Ishikawa (cell line): ENCODE measurements at regions not wholly inside any gene's neighbourhood (a gene's known extent, or its start where the extent isn't known, plus 50 kb on each side); places are given as distances from the start of the nearest gene placed in this dataset.

Source experiments
- CEBPB ChIP-seq: IDR thresholded peaks from 2 replicates; pipeline ENCODE4 v1.6.1; 2012
- CREB1 ChIP-seq: IDR thresholded peaks from 2 replicates; pipeline ENCODE4 v1.6.1; 2012; ENCODE audit warnings: low read depth
- EGR1 ChIP-seq: IDR thresholded peaks from 2 replicates; pipeline ENCODE4 v1.6.1; 2012
- EP300 ChIP-seq: IDR thresholded peaks from 2 replicates; pipeline ENCODE4 v1.6.1; 2012; ENCODE audit warnings: borderline replicate concordance
- FOXM1 ChIP-seq: IDR thresholded peaks from 2 replicates; pipeline ENCODE4 v1.6.1; 2012; ENCODE audit warnings: low read depth, borderline replicate concordance
- MAX ChIP-seq: IDR thresholded peaks from 2 replicates; pipeline ENCODE4 v1.6.1; 2012
- NFIC ChIP-seq: IDR thresholded peaks from 2 replicates; pipeline ENCODE4 v1.6.1; 2012
- RAD21 ChIP-seq: IDR thresholded peaks from 2 replicates; pipeline ENCODE4 v1.6.1; 2012; ENCODE audit warnings: low read depth
- REST ChIP-seq: IDR thresholded peaks from 2 replicates; pipeline ENCODE4 v1.6.1; 2012; ENCODE audit warnings: low read depth, mild to moderate bottlenecking
- TAF1 ChIP-seq: IDR thresholded peaks from 2 replicates; pipeline ENCODE4 v1.6.1; 2012; ENCODE audit warnings: low read depth, mild to moderate bottlenecking
- TCF12 ChIP-seq: IDR thresholded peaks from 2 replicates; pipeline ENCODE4 v1.6.1; 2012; ENCODE audit warnings: low read depth
- TEAD4 ChIP-seq: IDR thresholded peaks from 2 replicates; pipeline ENCODE4 v1.6.1; 2012
- USF1 ChIP-seq: IDR thresholded peaks from 2 replicates; pipeline ENCODE4 v1.6.1; 2012
- YY1 ChIP-seq: IDR thresholded peaks from 2 replicates; pipeline ENCODE4 v1.6.1; 2012; ENCODE audit warnings: low read depth
- ZBTB7A ChIP-seq: IDR thresholded peaks from 2 replicates; pipeline ENCODE4 v1.6.1; 2012; ENCODE audit warnings: low read depth

- TF ChIP-seq RAD21, result no peak
- no peak for TF ChIP-seq USF1
- TF ChIP-seq ZBTB7A, result no peak
- TF ChIP-seq YY1, result no peak
- TF ChIP-seq EP300, result no peak
- TF ChIP-seq TEAD4, result no peak
- no peak for TF ChIP-seq FOXM1
- TF ChIP-seq EGR1, result no peak
- no peak for TF ChIP-seq CEBPB
- no peak for TF ChIP-seq MAX
- TF ChIP-seq TAF1, result no peak
- TF ChIP-seq TCF12, result no peak
- no peak for TF ChIP-seq NFIC
- TF ChIP-seq CREB1, result no peak
- no peak for TF ChIP-seq REST
Observed at GRCh38 chr18:78240627-78241252, 738.9 kb upstream of the SALL3 start.

GRCh38 chr18:78241535-78242253 is 737.9 kb upstream of the SALL3 start:
- TF ChIP-seq YY1 (no peak), EP300 (no peak), CREB1 (no peak), USF1 (no peak), REST (no peak), EGR1 (no peak), TEAD4 (no peak), ZBTB7A (no peak), RAD21 (no peak), TCF12 (no peak), CEBPB (no peak), MAX (no peak), NFIC (no peak), TAF1 (no peak), FOXM1 (no peak)

GRCh38 chr18:78242254-78242643 is 737.4 kb upstream of the SALL3 start:
- TF ChIP-seq EGR1 (no peak), TEAD4 (no peak), CREB1 (no peak), CEBPB (no peak), REST (no peak), MAX (no peak), ZBTB7A (no peak), TCF12 (no peak), RAD21 (no peak), USF1 (no peak), NFIC (no peak), FOXM1 (no peak), EP300 (no peak), YY1 (no peak), TAF1 (no peak)
